Endothelial cell of umbilical vein (primary cell): ENCODE measurements at regions not wholly inside any gene's neighbourhood (a gene's known extent, or its start where the extent isn't known, plus 50 kb on each side); places are given as distances from the start of the nearest gene placed in this dataset.

Experiments
- BruUV-seq: library from RNA; stranded (reverse); fragments of 400-500 nt; replicated peaks from 2 replicates; lab custom pipeline; 2021; lab: Mats Ljungman, UMichigan
- CTCF ChIA-PET: fragments of 300-600, 350-600 bp; sonication (Branson Sonifier 250); formaldehyde crosslinking; loops from one replicate; lab custom pipeline; 2021; ENCODE audit warnings: antibody characterized with exemption, inconsistent platforms; lab: Charles Lee
- POLR2A ChIA-PET: fragments of 300-600, 350-600 bp; sonication (Branson Sonifier 250); formaldehyde crosslinking; loops from one replicate; lab custom pipeline; 2021; ENCODE audit warnings: antibody characterized with exemption, inconsistent platforms; lab: Charles Lee
- DNase-seq: peaks from one replicate; pipeline ENCODE4 v3.0.0-alpha.2; 2011; ENCODE audit warnings: low read depth, low spot score
- FAIRE-seq: peaks from 2 replicates; lab custom pipeline; 2011; peaks lifted over from hg19 to GRCh38; lab: Jason Lieb, UNC
- H2AFZ ChIP-seq: 2 replicates; pipeline ENCODE4 v1.6.0; 2012; ENCODE audit warnings: low read depth, low read length, control low read depth, inconsistent platforms
- H3K27ac ChIP-seq: 2 replicates; pipeline ENCODE4 v1.5.1; 2011; ENCODE audit warnings: low read depth, mild to moderate bottlenecking, control low read depth, low read length, moderate library complexity; ENCODE audit not compliant: insufficient read depth
- H3K27me3 ChIP-seq, 2 experiments: 2 replicates each; pipeline versions ENCODE4 v1.6.0 to v1.6.1; 2011; ENCODE audit warnings: low read length in 2 of 2, mixed read lengths in 1 of 2; ENCODE audit not compliant: control insufficient read depth in 2 of 2, insufficient read depth in 2 of 2
- H3K36me3 ChIP-seq, 2 experiments: 2 replicates in 1 of 2; 3 replicates in 1 of 2; pipeline ENCODE4 v1.5.1; 2011; ENCODE audit warnings: low read length in 2 of 2, mild to moderate bottlenecking in 1 of 2, moderate library complexity in 1 of 2; ENCODE audit not compliant: control insufficient read depth in 2 of 2, insufficient read depth in 2 of 2; ENCODE audit errors: extremely low read depth in 1 of 2
- H3K4me1 ChIP-seq: 3 replicates; pipeline ENCODE4 v1.5.1; 2011; ENCODE audit warnings: mild to moderate bottlenecking, low read length; ENCODE audit not compliant: control insufficient read depth, insufficient read depth; ENCODE audit errors: extremely low read depth
- H3K4me2 ChIP-seq: 2 replicates; pipeline ENCODE4 v1.6.1; 2011; ENCODE audit warnings: low read length, control low read depth, mixed read lengths; ENCODE audit not compliant: insufficient read depth
- H3K4me3 ChIP-seq, 3 experiments: fragments of 200-600 bp in 1 of 3; sonication (generic), shearing (Covaris generic) in 1 of 3; replicated peaks in 1 of 3; 2 replicates each; pipeline ENCODE4 v1.5.1; 2011 to 2016; ENCODE audit warnings: control low read depth in 3 of 3, low read length in 3 of 3, mild to moderate bottlenecking in 2 of 3, inconsistent platforms in 1 of 3, low read depth in 1 of 3, moderate library complexity in 1 of 3; ENCODE audit not compliant: insufficient read depth in 1 of 3
- H3K79me2 ChIP-seq: 2 replicates; pipeline ENCODE4 v1.6.0; 2012; ENCODE audit warnings: low read length, inconsistent platforms; ENCODE audit not compliant: control insufficient read depth, insufficient read depth
- H3K9ac ChIP-seq: replicated peaks from 2 replicates; pipeline ENCODE3; 2011; ENCODE audit warnings: low read length, control low read depth; ENCODE audit not compliant: insufficient read depth; ENCODE audit errors: extremely low read depth
- H3K9me1 ChIP-seq: replicated peaks from 3 replicates; pipeline ENCODE4 v1.6.0; 2011; ENCODE audit warnings: mild to moderate bottlenecking, low read length; ENCODE audit not compliant: control insufficient read depth, insufficient read depth; ENCODE audit errors: extremely low read depth
- H3K9me3 ChIP-seq: replicated peaks from 2 replicates; pipeline ENCODE4 v1.5.1; 2012; ENCODE audit warnings: low read length, inconsistent platforms; ENCODE audit not compliant: control insufficient read depth, insufficient read depth
- H4K20me1 ChIP-seq: replicated peaks from 2 replicates; pipeline ENCODE3; 2011; ENCODE audit warnings: mild to moderate bottlenecking, low read length; ENCODE audit not compliant: control insufficient read depth, insufficient read depth; ENCODE audit errors: extremely low read depth
- CTCF ChIP-seq, 2 donors: IDR thresholded peaks; 1 replicate in 1 of 2; 2 replicates in 1 of 2; pipeline ENCODE4 v1.5.1; 2011; ENCODE audit warnings: low read length in 2 of 2, mild to moderate bottlenecking in 2 of 2, moderate library complexity in 2 of 2, control low read depth in 1 of 2, inconsistent platforms in 1 of 2, low read depth in 1 of 2; ENCODE audit not compliant: insufficient read depth in 1 of 2; ENCODE audit errors: extremely low read depth in 1 of 2
- EZH2 ChIP-seq: IDR thresholded peaks from 2 replicates; pipeline ENCODE4 v1.6.1; 2012; ENCODE audit warnings: borderline replicate concordance, low read depth, mild to moderate bottlenecking, moderate library complexity, low read length, inconsistent platforms; ENCODE audit not compliant: severe bottlenecking
- FOS ChIP-seq: IDR thresholded peaks from 2 replicates; pipeline ENCODE4 v1.6.1; 2011; ENCODE audit warnings: mild to moderate bottlenecking, low read length, moderate library complexity, borderline replicate concordance; ENCODE audit not compliant: insufficient read depth
- GATA2 ChIP-seq: IDR thresholded peaks from 2 replicates; pipeline ENCODE4 v1.7.0; 2011; ENCODE audit warnings: low read depth, mild to moderate bottlenecking, moderate library complexity, mixed read lengths, low read length; ENCODE audit not compliant: insufficient read length, insufficient read depth
- JUN ChIP-seq: IDR thresholded peaks from 2 replicates; pipeline ENCODE4 v1.6.1; 2011; ENCODE audit warnings: borderline replicate concordance, low read depth; ENCODE audit not compliant: insufficient read length, insufficient read depth
- MAX ChIP-seq: IDR thresholded peaks from 2 replicates; pipeline ENCODE4 v1.6.1; 2011; ENCODE audit not compliant: insufficient read depth, insufficient read length
- MYC ChIP-seq: IDR thresholded peaks from one replicate; pipeline ENCODE4 v1.6.1; 2011; ENCODE audit warnings: mild to moderate bottlenecking, low read depth, low read length
- POLR2A ChIP-seq: IDR thresholded peaks from 2 replicates; pipeline ENCODE4 v1.6.1; 2012; ENCODE audit warnings: low read depth, mild to moderate bottlenecking, control low read depth, low read length
- POLR2AphosphoS5 ChIP-seq: IDR thresholded peaks from 2 replicates; pipeline ENCODE4 v1.6.1; 2012; ENCODE audit warnings: low read depth, mild to moderate bottlenecking, control low read depth, low read length, moderate library complexity; ENCODE audit not compliant: insufficient read depth
- dilution Hi-C: fragments of 300-500 bp; cut with MboI; formaldehyde crosslinking; loops from one replicate; pipeline ENCODE4 v1.15.0; 2019; ENCODE audit warnings: low sequenced_read_pairs; ENCODE audit not compliant: extremely low pct_ligation_motif_present
- intact Hi-C: fragments of 100-400 bp; cut with micrococcal nuclease; formaldehyde crosslinking; loops from one replicate; pipeline ENCODE4 v1.10.0; 2022

GRCh38 chr2:4272261-4272858, 569.0 kb downstream of the DCDC2C start:
- H3K9me1 ChIP-seq: no peaks in the 10 kb centered on the region
- H3K4me1 ChIP-seq: no peaks in the 10 kb centered on the region
- POLR2A ChIA-PET: no interaction called here
- DNase-seq (no peak), FAIRE-seq (no peak)
- CTCF ChIA-PET: interaction anchor here (1.1 kb wide), 1 partner anchor 14 kb away, joined by 3 read pairs; no protein-coding TSS in a partner anchor
- H3K4me3 ChIP-seq: no peak overlapping the region
- BruUV-seq: no TSS peak
- H4K20me1 ChIP-seq: no peaks in the 10 kb centered on the region
- no peak overlapping the region for H2AFZ ChIP-seq
- no peak for TF ChIP-seq CTCF (IDR thresholded peaks at IDR 0.05; ENCODE audit: extremely low read depth in 1 of 2, insufficient read depth in 1 of 2, low read depth in 1 of 2, low read length in 2 of 2)
- no peak for TF ChIP-seq MYC
- no peak for TF ChIP-seq POLR2A
- TF ChIP-seq POLR2AphosphoS5: no peak
- no peak for TF ChIP-seq FOS
- no peak for TF ChIP-seq EZH2
- TF ChIP-seq MAX: no peak
- no peak for TF ChIP-seq GATA2
- TF ChIP-seq JUN: no peak
- intact Hi-C loops (no loop called here), dilution Hi-C loops (no loop called here)
- H3K36me3 ChIP-seq: no peaks in the 10 kb centered on the region
- no peaks in the 10 kb centered on the region for H3K9me3 ChIP-seq
- no peaks in the 10 kb centered on the region for H3K79me2 ChIP-seq
- H3K27me3 ChIP-seq: no peaks in the 10 kb centered on the region
- H3K27ac ChIP-seq: no peak overlapping the region
- H3K9ac ChIP-seq: no peak overlapping the region
- no peak overlapping the region for H3K4me2 ChIP-seq
